Non-pigmented ciliary epithelial cell (primary cell): ENCODE measurements at regions not wholly inside any gene's neighbourhood (a gene's known extent, or its start where the extent isn't known, plus 50 kb on each side); places are given as distances from the start of the nearest gene placed in this dataset.
"Not testable (repeated sequence)": the region's sequence is repeated elsewhere in the genome, so short reads cannot be mapped to it uniquely, and the experiment has no call there.

Source experiments
- DNase-seq: peaks from one replicate; pipeline ENCODE4 v3.0.0-alpha.2; 2010; ENCODE audit warnings: low read depth

GRCh38 chr9:7467186-7467585 lies 332.4 kb downstream of the DMAC1 start:
- DNase-seq = no peak

- no peak for DNase-seq
These were observed 337.8 kb downstream of the DMAC1 start for GRCh38 chr9:7461791-7462190.

DNA sequence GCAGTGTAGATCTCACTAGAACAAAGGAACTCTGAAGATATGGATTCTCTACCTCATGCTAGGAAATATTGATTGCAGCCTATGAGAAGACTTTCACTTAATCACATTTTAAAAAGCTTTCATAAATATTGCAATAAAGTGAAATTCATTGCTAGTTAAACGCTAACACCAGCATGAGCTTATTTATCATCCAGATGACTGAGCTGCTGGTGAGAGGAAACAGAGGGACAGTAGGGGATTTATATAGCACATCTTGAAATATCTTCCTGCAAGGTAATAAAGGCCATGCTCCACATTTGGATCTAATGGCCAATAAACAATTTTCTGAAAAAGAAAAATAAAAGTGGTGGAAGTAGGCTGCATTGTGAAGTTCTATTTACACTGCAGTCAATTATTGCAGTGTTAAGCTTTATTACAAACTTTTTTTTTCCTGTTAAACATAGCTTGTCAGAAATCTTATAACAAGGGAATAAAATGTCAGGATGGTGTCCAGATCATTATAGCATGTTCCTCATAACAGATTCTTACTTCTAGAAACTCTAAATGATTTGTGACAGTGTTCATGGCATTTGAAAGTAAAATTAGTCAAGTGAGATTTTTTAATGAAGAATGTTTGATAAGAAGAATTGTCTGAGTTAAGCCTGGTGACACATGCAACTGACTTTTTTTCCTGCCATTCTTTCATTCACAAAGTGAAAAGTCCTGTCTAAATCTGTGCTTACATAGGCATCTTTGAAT lies 342.6 kb downstream of the DMAC1 start:
- no peak for DNase-seq

GRCh38 chr9:7456377-7456776 lies 343.2 kb downstream of the DMAC1 start:
- no peak for DNase-seq

- no peak for DNase-seq
These were observed 345.0 kb downstream of the DMAC1 start for GRCh38 chr9:7454624-7455023.

GRCh38 chr9:7452378-7452777 lies 347.2 kb downstream of the DMAC1 start:
- no peak for DNase-seq

- no peak for DNase-seq
These were observed 348.5 kb downstream of the DMAC1 start for GRCh38 chr9:7451062-7451461.

DNA sequence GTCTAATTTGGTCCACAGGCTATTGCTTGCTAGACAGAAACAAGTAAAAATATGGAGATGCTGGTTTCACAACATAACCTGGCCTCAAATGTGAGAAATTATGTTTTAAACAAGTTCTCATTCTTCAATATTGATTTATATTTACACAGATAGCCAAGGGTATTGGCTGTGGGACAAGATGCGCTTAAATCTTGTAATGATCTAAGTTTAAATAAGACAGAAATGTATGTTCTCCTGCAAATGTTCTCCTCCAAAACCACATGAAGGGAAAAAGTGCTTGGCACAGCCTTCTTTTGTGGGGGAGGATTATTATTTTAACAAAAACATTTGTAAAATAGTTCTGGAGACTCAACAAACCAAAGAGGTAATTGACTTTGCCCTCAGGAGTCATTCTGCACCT lies 356.0 kb downstream of the DMAC1 start:
- no peak for DNase-seq

DNA sequence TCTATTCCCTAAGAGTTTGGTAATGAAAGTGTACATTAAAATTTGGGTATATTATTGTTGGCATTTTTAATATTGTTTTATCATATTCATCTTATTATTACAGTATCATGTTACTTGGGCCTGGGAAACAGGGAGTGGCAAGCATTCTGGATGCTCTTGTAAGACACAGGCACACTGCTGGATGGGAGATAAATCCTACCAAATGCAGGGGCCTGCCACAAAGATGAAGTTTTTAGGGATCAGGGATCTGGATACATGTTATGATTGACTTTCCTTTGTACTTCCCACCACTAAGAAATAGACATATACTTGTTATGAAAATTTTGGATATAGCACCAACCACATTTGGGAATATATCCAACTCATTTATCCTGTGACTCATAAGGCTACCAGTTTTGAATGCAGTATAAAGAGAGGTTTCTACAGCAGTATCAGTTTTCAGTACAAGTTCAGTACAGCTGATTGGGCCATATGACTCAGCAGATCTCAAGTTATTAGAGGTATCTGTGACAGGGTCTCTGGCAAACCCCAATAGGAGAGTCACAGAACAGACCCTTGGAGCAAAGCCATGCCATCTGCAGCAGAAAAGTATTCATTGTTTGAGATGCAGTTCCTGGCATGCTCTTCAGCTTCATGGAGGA lies 360.1 kb downstream of the DMAC1 start:
- no peak for DNase-seq

GRCh38 chr9:7436754-7437153 lies 362.8 kb downstream of the DMAC1 start:
- DNase-seq = no peak

DNA sequence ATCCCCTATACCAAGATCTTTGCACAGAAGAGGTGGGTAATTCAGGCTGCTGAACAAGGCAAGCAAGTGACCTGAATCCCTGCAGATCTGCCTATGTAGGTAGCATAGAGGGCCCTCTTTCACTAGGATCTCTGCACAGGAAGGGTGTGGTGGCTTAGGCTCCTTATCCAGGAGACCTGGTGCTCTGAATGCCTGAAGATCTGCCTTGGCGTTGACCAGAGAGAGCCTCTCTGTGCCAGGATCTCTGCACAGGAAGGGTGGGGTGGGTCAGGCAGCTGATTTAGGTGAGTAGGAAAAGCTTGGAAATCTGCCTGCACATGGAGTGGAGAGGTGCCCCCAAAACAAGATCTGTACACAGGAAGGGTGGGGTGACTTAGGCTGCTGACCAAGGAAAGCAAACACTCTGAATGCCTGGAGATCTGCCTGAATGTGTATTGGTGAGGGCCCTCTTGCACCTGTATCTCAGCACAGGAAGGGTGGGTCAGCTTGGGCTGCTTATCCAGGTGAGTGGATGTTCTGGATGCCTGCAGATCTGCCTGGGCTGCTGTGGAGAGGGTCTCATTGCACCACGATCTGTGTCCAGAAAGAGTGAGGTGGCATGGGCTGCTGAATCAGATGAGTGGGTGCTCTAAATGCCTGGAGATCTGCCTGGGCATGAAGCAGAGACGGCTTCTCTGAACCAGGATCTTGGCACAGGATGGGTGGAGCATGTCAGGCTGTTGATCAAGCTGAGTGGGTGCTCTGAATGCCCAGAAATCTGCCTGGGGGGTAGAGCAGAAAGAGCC lies 365.9 kb downstream of the DMAC1 start:
- DNase-seq = no peak

DNA sequence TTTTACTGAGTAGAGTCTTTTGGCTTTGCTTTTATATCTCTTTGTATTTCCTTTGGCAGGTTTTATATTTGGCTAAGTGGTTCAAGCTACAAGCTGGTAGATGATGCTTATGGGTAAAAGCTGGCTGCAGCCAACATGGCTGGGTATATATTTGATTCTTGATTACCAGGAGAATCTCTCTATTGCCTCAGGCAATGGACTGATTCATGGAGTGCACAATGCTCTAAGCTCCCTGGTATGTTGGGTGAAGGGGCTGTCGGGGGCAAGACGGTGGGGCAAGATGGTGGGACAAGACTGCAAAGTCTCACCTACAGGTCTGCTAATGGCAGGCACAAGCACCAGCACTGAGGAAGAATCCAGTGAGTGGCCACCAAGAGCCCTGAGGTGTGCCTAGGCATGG lies 366.6 kb downstream of the DMAC1 start:
- no peak for DNase-seq

GRCh38 chr9:7417397-7417796 lies 382.2 kb downstream of the DMAC1 start:
- not testable (repeated sequence) for DNase-seq

DNA sequence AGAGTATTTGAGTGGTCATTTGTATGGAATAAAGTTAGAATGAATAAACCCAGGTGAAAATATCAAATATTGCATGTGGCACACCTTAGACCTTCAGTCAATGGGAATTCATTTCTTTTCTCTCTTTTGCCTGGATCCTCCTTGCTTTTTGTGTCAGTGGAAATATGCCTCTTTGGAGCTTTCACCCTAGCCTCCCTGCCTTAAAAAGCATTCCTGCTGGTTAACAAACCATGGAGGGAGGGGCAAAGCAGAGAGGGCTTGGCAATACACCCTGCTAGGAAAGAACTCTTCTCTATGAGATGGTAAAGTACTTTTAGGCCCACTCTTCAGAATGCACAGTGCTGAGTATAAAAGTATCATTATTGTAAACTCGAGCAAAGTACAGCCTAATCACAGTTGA lies 383.7 kb downstream of the DMAC1 start:
- DNase-seq = no peak

- no peak for DNase-seq
These were observed 390.7 kb downstream of the DMAC1 start for GRCh38 chr9:7408845-7409244.

- DNase-seq = no peak
These were observed 392.3 kb downstream of the DMAC1 start for GRCh38 chr9:7407246-7407645.

DNA sequence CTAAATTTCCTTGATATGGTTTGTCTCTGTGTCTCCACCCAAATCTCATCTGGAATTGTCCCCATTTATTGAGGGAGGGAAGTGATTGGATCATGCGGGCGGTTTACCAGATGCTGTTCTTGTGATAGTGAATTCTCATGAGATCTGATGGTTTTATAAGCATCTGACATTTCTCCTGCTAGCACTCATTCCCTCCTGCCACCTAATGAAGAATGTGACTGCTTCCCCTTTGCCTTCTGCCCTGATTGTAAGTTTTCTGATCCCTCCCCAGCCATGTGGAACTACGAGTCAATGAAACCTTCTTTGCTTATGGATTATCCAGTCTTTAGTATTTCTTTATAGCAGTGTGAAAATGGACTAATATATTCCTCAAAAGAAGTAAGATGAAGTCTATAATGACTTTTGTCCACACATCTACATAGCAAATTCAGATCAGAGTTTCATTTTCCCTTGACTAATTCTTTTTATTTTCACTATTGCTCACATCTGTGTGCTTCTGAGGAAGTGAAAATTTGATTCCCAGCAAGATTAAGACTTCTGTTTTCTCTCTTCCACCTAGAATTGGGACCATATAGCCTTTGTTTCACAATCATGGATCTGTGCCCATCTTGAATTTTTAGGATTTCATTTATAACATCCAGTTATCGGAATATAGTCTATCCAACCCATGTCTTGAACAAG lies 393.5 kb downstream of the DMAC1 start:
- DNase-seq = no peak

- DNase-seq = no peak
These were observed 395.6 kb downstream of the DMAC1 start for GRCh38 chr9:7403839-7404487.

GRCh38 chr9:7403028-7403389 lies 396.6 kb downstream of the DMAC1 start:
- no peak for DNase-seq

- DNase-seq = no peak
These were observed 397.1 kb downstream of the DMAC1 start for GRCh38 chr9:7402334-7403027.

DNA sequence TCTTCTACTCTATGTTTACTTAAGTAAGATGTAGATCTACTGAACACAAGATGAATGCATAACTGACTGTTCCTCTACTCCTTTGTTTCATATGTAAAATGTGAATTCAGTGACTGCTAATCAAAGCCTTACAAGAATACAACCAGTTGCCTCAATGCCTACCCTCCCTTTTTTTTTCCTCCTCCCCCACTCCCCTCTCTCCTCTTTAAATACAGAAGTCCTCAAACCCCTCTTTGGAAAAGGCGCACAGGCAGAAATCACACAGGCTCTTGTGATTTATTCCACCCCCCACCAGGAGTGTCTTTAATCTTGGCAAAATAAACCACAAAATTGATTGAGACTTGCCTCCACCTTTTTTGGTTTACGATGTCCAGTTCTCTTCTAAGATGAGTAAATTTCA lies 398.5 kb downstream of the DMAC1 start:
- no peak for DNase-seq
